Forelimb muscle (tissue), 1 donor: ENCODE measurements at regions not wholly inside any gene's neighbourhood (a gene's known extent, or its start where the extent isn't known, plus 50 kb on each side); places are given as distances from the start of the nearest gene placed in this dataset.

Experiments
- DNase-seq: peaks from one replicate; pipeline ENCODE4 v3.0.0-alpha.2; 2013; ENCODE audit warnings: low read depth

DNA sequence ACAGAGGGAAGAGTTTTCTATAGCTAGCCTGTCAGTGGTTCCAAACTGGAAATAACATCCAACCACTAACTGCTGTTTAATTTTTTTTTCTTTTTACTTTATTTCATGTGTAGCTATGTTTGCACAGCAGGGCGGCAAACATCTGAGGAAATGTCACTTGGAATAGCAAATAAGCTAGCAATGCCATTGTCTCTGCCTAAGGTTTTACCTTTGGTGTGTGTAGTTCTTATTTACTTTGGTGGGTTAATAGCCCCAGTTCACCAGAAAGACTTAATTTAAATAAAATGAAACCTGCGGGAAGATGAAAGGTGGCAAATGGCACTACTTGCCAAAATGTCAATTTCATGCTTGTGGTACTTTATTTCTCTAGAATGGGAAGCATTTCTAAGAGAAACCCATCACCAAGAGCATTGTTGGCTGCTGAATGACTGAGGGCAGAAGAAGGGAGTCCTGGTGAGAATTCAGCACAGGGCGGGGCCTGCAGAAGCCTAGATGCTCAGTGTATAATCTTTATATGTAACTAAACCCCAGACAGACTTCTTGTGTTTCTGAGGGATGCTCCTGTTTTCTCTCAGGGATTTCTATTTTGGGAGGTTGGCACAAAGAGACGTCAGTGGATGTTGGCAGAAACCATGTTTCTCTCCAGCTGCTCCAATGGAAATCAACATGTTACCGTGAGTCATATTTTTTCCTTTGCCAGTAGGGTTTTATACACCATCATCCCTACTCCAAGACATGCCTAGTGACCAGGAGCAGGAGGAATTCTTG is 300.4 kb upstream of the NT5C1B start:
- no peak for DNase-seq

DNA sequence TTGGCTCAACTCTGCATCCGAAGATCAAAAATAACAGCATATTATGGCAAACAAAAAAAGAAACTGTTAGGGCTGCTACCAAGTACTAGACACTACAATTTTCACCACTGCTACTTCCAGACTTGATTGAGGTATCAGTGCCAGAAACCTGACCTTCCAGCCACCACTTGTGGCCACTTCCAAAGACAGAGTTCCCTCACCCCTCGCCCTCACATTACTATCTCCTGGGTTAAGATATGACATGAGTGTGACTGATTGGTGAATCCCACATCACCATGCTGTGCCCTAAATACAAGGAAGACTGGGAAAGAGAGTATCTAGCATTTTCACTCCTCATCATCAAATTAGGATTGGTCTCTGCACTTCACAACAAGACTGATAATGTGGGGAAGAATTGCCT is 296.1 kb upstream of the NT5C1B start:
- no peak for DNase-seq

DNA sequence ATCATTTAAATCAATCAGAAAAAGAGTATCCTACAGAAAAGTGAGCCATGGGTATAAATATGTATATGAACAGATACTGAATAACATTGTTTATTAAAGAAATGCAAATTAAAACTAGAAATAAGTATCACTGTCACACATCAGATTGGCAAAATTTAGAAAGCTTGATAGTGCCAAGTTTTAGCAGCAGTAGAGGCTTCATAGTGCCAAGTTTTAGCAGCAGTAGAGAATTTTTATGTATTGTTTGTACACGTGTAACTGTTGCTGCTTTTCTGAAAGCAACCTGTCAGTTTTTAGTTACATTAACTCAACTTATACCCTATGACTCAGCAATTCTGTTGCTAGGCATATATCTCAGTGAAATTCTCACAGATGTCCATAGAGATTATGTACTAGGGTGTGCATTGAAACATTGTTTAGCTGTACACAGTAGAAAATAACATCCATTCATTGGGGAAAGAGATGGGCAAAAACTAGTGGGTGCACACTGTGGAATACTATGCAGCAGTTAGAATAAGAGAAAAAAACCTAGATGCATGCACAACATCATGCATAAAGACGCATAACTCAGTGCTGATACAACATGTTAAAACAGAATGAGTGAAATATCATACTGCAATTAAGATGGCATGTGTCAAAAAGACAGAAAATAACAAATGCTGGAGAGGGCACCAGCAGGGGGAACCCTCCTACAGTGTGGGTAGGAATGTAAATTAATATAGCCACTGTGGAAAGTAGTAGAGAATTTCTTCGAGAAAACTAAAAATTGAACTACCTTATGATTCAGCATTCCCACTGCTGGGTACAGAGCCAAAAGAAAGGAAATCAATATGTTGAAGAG is 294.5 kb upstream of the NT5C1B start:
- no peak for DNase-seq

DNA sequence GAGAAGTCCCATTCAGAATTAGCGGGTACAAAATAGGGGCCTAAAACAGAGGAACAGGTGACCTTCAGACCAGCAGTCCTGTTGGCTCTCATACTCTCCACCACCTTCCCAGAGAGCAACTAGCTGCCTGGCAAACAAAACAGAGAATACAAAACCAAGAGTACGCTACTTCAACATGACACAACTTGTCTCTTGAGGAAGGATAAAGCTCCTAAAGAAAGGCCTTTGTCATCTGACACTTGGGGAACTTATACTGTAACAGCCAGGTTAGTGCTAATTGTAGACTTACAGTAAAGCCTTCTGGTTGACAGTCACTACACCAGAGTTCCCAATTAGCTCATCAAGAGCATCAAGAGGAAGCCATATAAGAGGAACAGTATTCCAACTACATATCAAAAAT is 282.1 kb upstream of the NT5C1B start:
- no peak for DNase-seq

DNA sequence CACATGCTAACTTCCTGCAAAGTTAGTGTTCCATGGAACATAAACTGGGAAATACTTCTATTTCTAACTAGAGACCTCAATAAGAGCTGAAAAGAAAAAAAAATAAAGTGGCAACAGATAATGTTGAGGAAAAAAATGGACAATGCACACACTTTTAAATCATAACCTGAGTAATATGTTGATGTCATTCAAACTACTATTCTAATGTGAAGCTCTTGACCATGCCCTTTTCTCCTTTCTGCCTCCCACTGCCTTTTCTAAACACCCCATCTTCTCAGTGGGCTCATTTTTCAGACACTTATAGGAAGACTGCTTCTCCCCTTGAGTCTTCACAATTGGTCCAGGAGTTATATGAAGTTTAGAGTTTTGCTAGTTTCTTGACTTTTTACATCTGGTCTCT is 280.9 kb upstream of the NT5C1B start:
- no peak for DNase-seq

DNA sequence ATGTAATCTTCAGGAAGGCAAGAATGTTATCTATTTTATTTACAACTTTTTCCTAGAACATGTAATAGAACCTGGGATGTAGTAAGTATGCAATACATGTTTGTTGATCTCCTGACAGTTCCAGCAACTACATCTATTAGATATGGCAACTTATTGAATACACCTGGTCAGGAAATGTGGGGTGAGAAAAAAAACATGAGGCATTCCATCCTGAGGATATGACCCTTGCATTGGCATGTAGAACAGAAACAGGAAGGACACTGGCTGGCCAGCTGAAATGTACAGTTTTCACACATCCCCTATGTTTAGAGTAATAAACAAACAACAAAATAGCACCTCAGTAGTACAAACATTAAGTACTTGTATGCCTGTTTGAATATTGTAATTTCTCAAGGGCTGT is 272.6 kb upstream of the NT5C1B start:
- no peak for DNase-seq

DNA sequence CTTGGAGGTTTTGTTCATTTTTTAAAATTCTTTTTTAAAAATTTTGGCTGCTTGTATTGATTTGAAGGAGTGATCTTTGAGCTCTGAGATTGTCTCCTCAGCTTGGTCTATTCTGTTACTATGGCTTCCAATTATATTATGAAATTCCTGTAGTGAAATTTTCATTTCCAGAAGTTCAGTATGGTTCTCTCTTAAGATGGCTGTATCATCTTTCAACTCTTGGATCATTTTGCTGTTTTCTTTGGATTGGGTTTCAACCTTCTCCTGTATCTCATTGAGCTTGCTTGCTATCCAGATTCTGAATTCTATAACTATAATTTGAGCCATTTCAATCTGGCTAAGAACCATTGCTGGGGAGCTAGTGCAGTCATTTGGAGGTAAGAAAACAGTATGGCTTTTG is 270.8 kb upstream of the NT5C1B start:
- DNase-seq = no peak

DNA sequence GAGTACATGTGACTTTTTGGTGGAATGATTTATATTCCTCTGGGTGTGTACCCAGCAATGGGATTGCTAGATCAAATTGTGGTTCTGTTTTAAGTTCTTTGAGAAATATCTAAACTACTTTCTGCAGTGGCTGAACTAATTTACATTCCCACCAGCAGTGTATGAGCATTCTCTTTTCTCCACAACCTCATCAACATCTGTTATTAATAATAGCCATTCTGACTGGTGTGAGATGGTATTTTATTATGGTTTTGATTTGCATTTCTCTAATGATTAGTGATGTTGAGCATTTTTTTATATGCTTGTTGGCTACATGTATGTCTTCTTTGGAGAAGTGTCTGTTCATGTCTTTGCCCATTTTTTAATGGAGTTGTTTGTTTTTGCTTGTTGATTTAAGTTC is 267.4 kb upstream of the NT5C1B start:
- no peak for DNase-seq

DNA sequence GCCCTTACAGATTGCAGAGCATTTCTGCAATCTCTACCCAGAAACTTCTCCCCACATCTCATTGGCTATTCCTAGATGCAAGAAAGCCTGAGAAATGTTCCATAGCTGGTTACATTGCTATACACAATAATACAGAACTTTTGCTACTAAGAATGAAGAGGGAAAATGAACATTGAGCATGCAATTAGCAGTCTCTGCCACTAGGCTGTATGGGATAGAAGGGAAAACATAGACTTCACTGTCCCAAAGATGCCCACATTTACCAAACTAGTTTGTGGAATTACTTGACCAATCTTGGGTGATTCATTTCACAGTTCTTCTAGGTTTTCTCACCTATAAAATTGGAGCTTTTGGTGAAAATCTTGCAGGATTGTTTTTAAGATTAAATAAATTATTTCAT is 265.7 kb upstream of the NT5C1B start:
- DNase-seq = no peak

DNA sequence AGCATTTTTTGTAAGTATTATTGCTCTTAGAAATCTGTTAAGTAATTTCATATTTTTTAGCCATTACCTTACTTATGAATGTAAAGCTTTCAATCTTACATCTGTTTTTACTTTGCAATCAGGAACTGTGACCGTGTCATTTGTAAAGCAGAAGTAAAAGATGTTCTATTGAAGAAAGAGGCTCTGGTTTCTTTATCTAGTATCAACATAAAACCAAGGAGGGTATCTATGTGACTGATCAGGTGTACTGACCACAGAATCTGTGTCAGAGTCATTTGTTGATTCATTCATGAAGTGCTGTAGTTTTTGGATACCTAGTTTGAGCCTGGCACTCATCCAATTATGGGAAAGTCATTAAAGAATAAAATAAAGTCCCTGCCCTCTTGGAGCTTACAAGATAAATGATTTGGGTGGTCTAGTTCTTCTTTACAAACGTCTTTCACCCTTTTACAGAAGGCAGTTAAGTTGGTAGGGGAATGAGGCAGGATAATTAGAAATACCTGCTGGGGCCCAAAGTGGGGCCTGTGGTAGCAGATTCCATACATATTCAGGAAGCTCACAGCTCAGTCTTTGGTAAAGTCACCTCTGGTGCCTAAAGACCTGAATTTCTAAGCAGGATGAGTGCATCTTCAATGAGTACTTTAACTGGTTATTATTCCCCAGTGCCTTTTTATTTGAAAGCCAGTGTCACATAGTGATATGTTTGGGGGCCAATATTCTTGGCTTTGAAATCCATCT is 260.6 kb upstream of the NT5C1B start:
- DNase-seq = no peak

DNA sequence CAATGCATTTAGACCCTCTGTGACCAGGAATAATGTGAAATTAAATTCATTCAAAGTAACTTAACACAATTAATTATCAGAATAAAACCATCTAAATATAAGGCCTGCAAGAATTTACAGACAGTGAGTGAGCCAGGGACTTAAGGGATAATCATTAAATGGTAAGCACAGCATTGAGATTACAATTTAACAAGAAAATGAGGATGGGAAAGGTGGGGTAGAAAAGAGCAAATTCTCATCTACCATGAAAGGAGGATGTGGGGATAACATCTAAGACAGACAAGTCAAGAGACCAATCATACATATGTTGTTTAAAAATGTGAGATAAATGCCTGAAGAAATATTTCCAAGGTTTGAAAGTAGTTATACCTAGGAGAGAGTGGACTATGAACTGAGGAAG is 259.3 kb upstream of the NT5C1B start:
- DNase-seq = no peak

DNA sequence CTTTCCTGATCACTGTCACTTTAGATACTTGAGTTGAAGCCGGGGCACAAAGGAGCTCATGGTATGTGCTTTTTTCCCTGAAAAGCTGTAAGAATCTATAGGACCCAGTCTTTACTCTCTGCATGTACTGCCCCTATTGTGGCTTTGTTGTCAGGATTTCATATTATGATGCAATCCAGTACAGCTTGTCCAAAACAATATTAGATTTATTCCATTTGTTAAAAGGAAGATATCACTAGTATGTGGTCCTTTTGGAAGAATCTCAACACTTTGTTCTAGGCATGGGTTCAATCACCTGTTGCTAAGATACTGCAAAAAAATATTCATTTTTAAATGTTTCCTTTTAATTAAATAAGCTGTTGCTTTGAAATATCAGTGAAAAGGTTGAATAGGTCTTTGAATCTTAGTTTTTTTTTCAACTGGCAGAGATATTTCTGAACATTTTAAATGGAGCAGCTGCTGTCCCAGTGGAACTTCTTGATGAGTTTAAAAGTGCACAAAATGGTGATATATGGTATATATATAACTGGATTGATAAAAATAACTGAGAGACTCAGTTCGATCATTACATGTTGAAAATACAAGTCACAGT is 256.6 kb upstream of the NT5C1B start:
- DNase-seq = peak; percentile 40

DNA sequence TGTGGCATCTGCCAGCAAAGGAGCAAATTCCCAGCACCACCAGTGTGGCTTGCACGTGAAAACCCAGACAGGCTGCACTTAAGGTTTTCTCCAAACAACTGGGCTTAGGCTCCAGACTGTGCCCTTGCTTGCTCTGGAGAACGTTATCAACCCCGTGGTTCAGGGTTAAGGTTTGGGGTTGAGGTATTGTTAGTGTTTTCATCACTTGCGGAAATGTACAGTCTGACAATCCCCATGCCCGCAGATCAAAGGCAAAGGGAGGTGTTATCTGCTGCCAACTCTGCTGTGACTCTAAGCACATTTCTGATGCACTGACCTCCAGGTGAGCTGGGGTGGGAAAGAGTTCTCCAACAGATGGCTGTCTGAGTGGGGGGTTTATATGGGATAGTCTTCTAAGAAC is 253.5 kb upstream of the NT5C1B start:
- DNase-seq = no peak

DNA sequence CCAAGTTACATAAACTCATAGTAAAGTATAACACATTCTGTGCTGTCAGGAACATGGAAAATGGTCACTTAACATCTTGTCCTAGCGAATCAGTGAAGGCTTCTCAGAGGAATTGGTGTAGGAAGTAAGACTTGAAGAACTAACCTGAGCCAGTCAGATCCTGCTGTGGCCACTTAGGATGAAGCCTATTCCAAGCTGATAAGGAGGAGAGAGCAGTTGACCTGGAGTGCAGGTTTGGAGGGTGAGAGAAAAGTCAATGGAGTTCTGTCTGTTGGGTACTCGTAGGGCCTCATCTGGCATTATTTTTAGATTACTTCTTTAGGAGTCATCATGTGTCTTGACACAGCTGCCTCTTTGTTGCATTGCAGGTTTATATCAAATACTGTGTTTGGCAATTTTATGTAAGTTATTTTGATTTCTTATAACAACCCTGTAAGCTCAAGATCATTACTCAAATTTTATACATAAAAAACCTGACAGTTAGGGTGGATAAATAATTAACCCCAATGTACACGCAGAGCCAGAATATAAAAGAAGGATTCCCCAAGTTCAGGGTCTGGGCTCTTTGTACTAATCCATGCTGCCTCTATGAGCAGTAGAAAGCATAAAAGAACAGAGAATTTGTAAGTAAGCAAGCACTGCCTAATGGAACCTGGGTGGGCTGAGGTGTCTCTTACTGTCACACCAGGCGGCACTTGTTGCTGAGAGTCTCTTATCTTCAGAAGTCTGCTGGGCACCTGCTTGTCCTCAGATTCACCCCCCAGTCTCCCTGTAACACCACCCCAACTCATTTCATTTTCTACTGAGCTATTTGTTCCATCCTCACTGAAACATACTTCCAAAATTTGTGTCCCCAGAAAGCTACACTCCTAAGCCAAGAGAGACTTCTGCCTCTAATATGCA is 252.1 kb upstream of the NT5C1B start:
- no peak for DNase-seq

DNA sequence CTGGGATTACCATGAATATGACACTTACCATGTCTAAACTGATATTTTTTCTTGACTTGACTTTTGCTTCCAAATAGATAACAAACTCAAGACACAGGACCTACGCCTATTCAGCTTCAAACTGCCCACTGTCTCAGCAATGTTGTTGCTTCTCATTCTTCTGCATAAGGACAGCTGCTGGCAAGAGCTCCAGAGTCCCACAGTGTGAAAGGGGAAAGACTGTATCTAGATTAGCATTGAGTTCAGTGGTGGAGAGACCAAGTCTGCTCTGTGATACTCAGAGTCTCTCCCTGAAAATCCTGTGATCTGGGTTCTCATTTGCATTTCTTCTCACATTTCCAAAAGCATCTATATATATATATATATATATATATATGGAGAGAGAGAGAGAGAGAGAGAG is 247.9 kb upstream of the NT5C1B start:
- no peak for DNase-seq

DNA sequence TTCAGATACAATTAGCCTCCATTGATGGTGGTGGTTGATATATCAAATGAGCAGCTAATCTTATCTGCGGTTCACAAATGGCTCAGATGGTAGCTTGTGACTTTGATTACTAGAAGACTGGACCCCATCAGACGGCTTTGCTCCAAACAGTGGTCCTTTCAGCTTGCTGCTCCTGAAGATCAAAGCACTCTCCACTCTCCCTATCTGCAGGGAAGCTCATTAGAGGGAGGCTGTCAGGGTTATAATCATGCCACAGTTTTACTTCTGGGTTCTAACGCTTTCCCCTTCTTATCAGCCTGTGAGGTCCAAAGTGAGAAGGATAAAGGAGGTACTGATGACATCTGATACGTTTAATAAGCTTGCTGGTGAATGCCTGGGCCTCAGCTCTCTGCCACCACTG is 247.1 kb upstream of the NT5C1B start:
- DNase-seq = no peak

DNA sequence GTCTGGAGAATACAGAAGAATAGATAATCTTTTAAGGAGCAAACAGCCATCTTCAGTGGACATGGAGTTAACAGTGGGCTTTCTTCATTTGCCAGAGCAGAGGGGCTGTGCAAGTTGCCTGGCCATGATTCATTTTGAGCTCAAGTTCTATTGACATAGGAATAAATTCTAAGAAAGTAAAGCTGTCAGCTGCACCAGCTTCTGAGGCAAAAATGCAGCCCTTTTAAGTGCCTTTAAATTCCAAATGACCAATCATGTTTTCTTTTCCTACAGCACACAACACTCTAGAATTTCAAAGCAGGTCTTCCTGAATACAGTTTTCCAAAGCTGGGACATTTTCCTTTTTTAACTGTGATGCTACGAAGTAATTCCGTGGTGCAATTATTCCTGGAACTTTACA is 246.4 kb upstream of the NT5C1B start:
- no peak for DNase-seq

DNA sequence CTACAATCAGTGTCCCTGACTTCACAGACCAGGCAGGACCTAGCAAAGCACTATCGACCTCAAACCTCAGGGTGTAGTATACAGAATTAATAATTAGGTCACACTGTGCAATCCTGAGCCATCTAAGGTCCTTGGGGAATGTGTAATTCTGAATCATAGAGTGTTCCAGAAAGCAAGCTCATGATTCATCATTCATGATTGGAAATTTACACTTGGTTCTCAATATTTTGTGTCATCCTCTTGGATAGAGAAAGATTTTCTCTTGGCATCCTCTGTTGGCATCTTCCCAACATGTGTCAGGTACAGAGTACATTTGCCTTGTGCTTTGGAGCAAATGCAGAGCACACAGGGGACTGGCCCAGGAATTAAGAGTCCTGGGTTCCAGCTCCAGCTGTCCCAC is 245.0 kb upstream of the NT5C1B start:
- DNase-seq = no peak

DNA sequence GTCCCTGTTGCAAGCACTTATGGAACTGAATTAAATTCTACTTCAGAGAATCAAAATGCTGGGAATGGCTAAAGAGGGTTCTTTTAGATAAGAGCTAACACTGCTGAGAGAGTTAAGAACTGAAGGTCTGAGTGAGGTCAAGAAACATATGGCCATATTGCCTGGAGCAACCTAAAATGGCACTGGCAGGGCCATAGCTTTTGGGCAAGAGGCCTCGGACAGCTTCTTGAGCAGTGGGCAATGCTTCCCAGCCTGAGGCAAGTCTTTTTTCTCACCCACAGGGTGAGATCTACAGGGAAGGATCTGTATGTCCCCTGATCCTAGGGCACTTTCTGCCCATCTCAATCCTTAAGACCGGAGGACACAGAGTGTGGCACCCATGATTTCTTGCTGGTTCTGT is 244.6 kb upstream of the NT5C1B start:
- no peak for DNase-seq

DNA sequence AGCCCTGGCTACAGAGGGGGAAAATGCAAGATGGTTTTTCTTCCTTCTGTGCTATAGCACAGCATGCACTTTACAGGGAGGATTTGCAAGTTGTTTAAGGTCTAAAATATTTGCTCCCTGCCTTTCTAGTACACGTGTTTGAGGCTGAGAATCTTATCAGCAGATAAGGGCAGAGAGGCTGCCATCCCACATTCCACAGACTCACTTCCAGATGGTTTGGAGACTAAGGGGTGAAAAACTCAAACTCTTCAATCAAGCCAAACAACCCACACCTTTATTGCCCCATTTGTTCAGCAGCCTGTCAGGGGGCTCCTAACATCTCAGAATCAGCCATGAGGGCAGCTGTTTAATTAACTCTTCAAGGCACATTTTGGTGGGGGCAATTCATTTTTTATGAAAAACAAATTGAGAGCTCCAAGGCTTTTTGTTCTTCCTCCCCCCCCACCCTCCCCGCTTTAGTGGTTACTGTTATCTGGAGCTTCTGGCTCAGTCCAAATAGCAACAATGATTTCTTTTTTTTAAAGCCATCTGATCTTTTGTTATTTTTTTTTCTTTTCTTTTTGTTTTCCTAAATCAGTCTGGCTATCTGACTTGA is 242.6 kb upstream of the NT5C1B start:
- DNase-seq = no peak

DNA sequence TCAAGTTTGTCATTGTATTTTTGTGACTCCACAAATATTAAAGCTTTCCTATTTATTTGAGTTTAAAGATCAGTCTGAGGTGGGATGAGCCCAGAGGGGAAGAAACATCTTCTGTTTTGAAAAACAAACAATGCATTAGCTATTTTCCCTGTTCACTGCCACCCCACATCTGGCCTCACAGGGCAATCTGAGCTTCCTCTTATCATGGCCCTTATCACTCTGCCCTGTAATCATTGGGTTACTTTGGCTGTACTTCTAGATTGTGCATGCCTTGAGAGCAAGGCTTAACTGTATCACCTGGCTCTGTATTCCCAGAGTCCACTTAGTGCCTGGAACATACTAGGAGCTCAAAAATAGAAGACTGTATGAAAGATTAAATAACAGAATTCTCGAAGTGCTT is 241.6 kb upstream of the NT5C1B start:
- DNase-seq = no peak
